ENCODE measurements at regions not wholly inside any gene's neighbourhood (a gene's known extent, or its start where the extent isn't known, plus 50 kb on each side); places are given as distances from the start of the nearest gene placed in this dataset.

- DNase-seq (ENCODE audit: low read depth) = no peak
- TF ChIP-seq, protein P1, sequence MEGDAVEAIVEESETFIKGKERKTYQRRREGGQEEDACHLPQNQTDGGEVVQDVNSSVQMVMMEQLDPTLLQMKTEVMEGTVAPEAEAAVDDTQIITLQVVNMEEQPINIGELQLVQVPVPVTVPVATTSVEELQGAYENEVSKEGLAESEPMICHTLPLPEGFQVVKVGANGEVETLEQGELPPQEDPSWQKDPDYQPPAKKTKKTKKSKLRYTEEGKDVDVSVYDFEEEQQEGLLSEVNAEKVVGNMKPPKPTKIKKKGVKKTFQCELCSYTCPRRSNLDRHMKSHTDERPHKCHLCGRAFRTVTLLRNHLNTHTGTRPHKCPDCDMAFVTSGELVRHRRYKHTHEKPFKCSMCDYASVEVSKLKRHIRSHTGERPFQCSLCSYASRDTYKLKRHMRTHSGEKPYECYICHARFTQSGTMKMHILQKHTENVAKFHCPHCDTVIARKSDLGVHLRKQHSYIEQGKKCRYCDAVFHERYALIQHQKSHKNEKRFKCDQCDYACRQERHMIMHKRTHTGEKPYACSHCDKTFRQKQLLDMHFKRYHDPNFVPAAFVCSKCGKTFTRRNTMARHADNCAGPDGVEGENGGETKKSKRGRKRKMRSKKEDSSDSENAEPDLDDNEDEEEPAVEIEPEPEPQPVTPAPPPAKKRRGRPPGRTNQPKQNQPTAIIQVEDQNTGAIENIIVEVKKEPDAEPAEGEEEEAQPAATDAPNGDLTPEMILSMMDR (conservative IDR thresholded peaks at IDR 0.05; ENCODE audit: control insufficient read depth, insufficient read depth, low read depth, low read length) = no peak
- no peak overlapping the region for H3K4me3 ChIP-seq (ENCODE audit: control insufficient read depth, low read depth, low read length)
Measured at GRCh38 chr15:38691965-38692788, 127.6 kb upstream of the RASGRP1 start.

DNA sequence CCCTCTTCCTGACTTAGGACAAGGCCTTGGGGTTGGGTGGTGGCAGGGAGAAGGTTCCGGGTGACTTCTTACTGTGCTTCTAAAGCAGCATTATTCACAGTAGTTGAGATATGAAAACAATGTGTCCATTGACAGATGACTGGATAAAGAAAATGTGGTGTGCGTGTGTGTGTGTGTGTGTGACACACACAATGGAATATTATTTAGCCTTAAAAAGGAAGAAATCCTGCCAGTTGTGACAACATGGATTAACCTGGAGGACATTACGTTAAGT is 128.1 kb upstream of the RASGRP1 start:
- TF ChIP-seq, protein P1 (conservative IDR thresholded peaks at IDR 0.05; ENCODE audit: control insufficient read depth, insufficient read depth, low read depth, low read length) = no peak
- DNase-seq (ENCODE audit: low read depth) = no peak
- H3K4me3 ChIP-seq (ENCODE audit: control insufficient read depth, low read depth, low read length) = no peak overlapping the region

GRCh38 chr15:38695249-38696108 is 130.9 kb upstream of the RASGRP1 start:
- TF ChIP-seq, protein P1 (conservative IDR thresholded peaks at IDR 0.05; ENCODE audit: control insufficient read depth, insufficient read depth, low read depth, low read length) = no peak
- DNase-seq (ENCODE audit: low read depth) = no peak
- H3K4me3 ChIP-seq (ENCODE audit: control insufficient read depth, low read depth, low read length) = no peak overlapping the region

DNA sequence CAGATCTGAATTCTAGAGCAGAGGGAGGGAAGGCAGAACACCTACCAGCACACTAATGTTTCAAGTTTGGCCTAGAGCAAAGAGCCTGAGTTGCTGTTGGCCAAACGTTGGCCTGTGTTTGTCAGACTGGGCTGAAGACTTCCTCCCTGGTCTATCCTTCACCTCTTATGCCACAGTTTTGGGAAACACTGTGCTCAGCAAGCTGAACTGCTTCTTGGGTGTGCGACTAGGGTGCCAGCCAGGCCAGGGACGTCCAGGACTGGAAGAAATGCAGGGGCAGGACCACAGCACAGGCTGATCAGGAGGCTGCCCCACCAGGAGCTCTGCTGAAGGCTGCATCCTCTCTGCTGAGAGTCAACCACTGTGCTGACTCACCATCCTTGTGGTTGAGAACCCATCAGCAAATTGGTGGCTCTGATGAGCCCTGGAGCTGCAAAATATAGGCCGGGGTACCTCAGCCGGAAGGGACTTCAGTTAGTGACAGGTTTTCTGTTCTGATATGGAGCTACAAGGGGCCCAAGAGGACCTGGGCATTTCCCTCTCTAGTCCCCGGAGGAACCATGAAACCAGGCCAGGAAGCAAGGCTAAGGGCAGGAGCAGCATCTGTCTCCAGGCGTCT is 131.6 kb upstream of the RASGRP1 start:
- peak; percentile 47 for DNase-seq (ENCODE audit: low read depth)
- TF ChIP-seq, protein P1 (conservative IDR thresholded peaks at IDR 0.05; ENCODE audit: control insufficient read depth, insufficient read depth, low read depth, low read length) = no peak
- no peak overlapping the region for H3K4me3 ChIP-seq (ENCODE audit: control insufficient read depth, low read depth, low read length)

- DNase-seq (ENCODE audit: low read depth) = no peak
- TF ChIP-seq, protein P1 (conservative IDR thresholded peaks at IDR 0.05; ENCODE audit: control insufficient read depth, insufficient read depth, low read depth, low read length) = no peak
- H3K4me3 ChIP-seq (ENCODE audit: control insufficient read depth, low read depth, low read length) = no peak overlapping the region
Measured at GRCh38 chr15:38696790-38697495, 132.3 kb upstream of the RASGRP1 start.

GRCh38 chr15:38698254-38698653 is 133.6 kb upstream of the RASGRP1 start:
- no peak for DNase-seq (ENCODE audit: low read depth)
- no peak overlapping the region for H3K4me3 ChIP-seq (ENCODE audit: control insufficient read depth, low read depth, low read length)
- TF ChIP-seq, protein P1 (conservative IDR thresholded peaks at IDR 0.05; ENCODE audit: control insufficient read depth, insufficient read depth, low read depth, low read length) = no peak
